Ishikawa (cell line): ENCODE measurements at regions not wholly inside any gene's neighbourhood (a gene's known extent, or its start where the extent isn't known, plus 50 kb on each side); places are given as distances from the start of the nearest gene placed in this dataset.

Source experiments
- CEBPB ChIP-seq: IDR thresholded peaks from 2 replicates; pipeline ENCODE4 v1.6.1; 2012
- CREB1 ChIP-seq: IDR thresholded peaks from 2 replicates; pipeline ENCODE4 v1.6.1; 2012; ENCODE audit warnings: low read depth
- EP300 ChIP-seq: IDR thresholded peaks from 2 replicates; pipeline ENCODE4 v1.6.1; 2012; ENCODE audit warnings: borderline replicate concordance
- MAX ChIP-seq: IDR thresholded peaks from 2 replicates; pipeline ENCODE4 v1.6.1; 2012
- NFIC ChIP-seq: IDR thresholded peaks from 2 replicates; pipeline ENCODE4 v1.6.1; 2012
- RAD21 ChIP-seq: IDR thresholded peaks from 2 replicates; pipeline ENCODE4 v1.6.1; 2012; ENCODE audit warnings: low read depth
- REST ChIP-seq: IDR thresholded peaks from 2 replicates; pipeline ENCODE4 v1.6.1; 2012; ENCODE audit warnings: low read depth, mild to moderate bottlenecking
- TAF1 ChIP-seq: IDR thresholded peaks from 2 replicates; pipeline ENCODE4 v1.6.1; 2012; ENCODE audit warnings: low read depth, mild to moderate bottlenecking
- TEAD4 ChIP-seq: IDR thresholded peaks from 2 replicates; pipeline ENCODE4 v1.6.1; 2012
- YY1 ChIP-seq: IDR thresholded peaks from 2 replicates; pipeline ENCODE4 v1.6.1; 2012; ENCODE audit warnings: low read depth
- TF ChIP-seq, protein P1 (sequence below): IDR thresholded peaks from 2 replicates; pipeline ENCODE4 v1.6.1; 2012

DNA sequence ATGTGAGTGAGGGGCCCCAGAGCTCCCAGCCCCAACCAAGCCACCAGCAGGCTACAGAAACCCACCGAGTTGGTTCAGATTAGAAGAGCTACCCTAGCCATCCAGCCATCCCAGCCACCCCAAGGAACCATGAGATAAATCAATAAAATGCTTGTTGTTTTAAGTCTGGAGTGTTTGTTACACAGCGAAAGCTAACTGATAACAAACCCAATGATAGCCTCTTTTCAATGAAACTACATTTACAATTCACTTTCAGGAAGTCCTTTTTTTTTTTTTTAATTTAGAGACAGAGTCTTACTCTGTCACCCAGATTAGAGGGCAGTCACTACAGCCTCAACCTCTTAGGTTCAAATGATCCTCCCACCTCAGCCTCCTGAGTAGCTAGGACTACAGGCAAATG lies 215.0 kb upstream of the ZFHX3 start:
- TF ChIP-seq EP300 (no peak), REST (no peak), TEAD4 (no peak), TAF1 (no peak), CREB1 (no peak), CEBPB (no peak), MAX (no peak), YY1 (no peak), RAD21 (no peak), NFIC (no peak)
- TF ChIP-seq, protein P1, sequence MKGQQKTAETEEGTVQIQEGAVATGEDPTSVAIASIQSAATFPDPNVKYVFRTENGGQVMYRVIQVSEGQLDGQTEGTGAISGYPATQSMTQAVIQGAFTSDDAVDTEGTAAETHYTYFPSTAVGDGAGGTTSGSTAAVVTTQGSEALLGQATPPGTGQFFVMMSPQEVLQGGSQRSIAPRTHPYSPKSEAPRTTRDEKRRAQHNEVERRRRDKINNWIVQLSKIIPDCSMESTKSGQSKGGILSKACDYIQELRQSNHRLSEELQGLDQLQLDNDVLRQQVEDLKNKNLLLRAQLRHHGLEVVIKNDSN, result no peak
